ENCODE measurements at regions not wholly inside any gene's neighbourhood (a gene's known extent, or its start where the extent isn't known, plus 50 kb on each side); places are given as distances from the start of the nearest gene placed in this dataset.

GRCh38 chrX:150312931-150313330, 50.2 kb upstream of the MAMLD1 start:
- WGBS, 3 donors: 61 to 80% (median 68%) methylated on average over 3 of the region's 3 CpGs
- no peak for FAIRE-seq
- no peak overlapping the region for H3K4me3 ChIP-seq (ENCODE audit: low read depth in 1 of 3, low read length in 3 of 3)

More at GRCh38 chrX:150312931-150313330, 50.2 kb upstream of the MAMLD1 start:
- no peak for DNase-seq
- Histone ChIP-seq H3K4me1 (ENCODE audit: control insufficient read depth in 3 of 3, insufficient read depth in 2 of 3, low read depth in 1 of 3, low read length in 2 of 3) (no peaks in the 10 kb centered on the region), H3K27me3 (ENCODE audit: control insufficient read depth in 3 of 3, insufficient read depth in 3 of 3, low read length in 3 of 3) (no peaks in the 10 kb centered on the region), H3K27ac (ENCODE audit: low read depth in 1 of 3, low read length in 2 of 3) (no peak overlapping the region), H3K9me3 (ENCODE audit: control insufficient read depth in 2 of 2, insufficient read depth in 1 of 2, low read depth in 1 of 2, low read length in 1 of 2) (no peaks in the 10 kb centered on the region), H3K36me3 (ENCODE audit: control insufficient read depth in 3 of 3, insufficient read depth in 2 of 3, low read depth in 1 of 3, low read length in 3 of 3) (no peaks in the 10 kb centered on the region)

Measured in small intestine (tissue), 7 donors.